Lower lobe of right lung (tissue), 2 donors: ENCODE measurements at regions not wholly inside any gene's neighbourhood (a gene's known extent, or its start where the extent isn't known, plus 50 kb on each side); places are given as distances from the start of the nearest gene placed in this dataset.

Experiments
- ATAC-seq, 2 donors: fragments of 200-7000 bp; cut with Tn5 transposase; one replicate each; pipeline ENCODE4 v1.9.1; 2020 to 2022; ENCODE audit warnings: mild to moderate bottlenecking in 2 of 2, moderate library complexity in 2 of 2
- DNase-seq: peaks from one replicate; pipeline ENCODE4 v3.0.0-alpha.2; 2020
- H3K27ac ChIP-seq: fragments of 200-600 bp; one replicate; pipeline ENCODE4 v1.8.0; 2022
- H3K27me3 ChIP-seq: fragments of 200-600 bp; one replicate; pipeline ENCODE4 v1.8.0; 2022; ENCODE audit warnings: low read depth
- H3K36me3 ChIP-seq: fragments of 200-600 bp; one replicate; pipeline ENCODE4 v1.8.0; 2022; ENCODE audit warnings: mild to moderate bottlenecking
- H3K4me1 ChIP-seq: fragments of 200-600 bp; one replicate; pipeline ENCODE4 v1.8.0; 2022
- H3K4me3 ChIP-seq: fragments of 200-600 bp; one replicate; pipeline ENCODE4 v1.8.0; 2022; ENCODE audit warnings: mild to moderate bottlenecking
- H3K9me3 ChIP-seq: fragments of 200-600 bp; one replicate; pipeline ENCODE4 v1.8.0; 2022
- intact Hi-C: fragments of 100-400 bp; cut with DNase I; formaldehyde crosslinking; loops from one replicate; pipeline ENCODE4 v1.11.0; 2022
- TF ChIP-seq, protein P1 (sequence below): fragments of 200-600 bp; IDR thresholded peaks from one replicate; pipeline ENCODE4 v1.8.0; 2022; ENCODE audit warnings: antibody characterized with exemption, mild to moderate bottlenecking
- donor health status: DM: no; HTN: yes; CAD: no; lungs with severe emphysema.

DNA sequence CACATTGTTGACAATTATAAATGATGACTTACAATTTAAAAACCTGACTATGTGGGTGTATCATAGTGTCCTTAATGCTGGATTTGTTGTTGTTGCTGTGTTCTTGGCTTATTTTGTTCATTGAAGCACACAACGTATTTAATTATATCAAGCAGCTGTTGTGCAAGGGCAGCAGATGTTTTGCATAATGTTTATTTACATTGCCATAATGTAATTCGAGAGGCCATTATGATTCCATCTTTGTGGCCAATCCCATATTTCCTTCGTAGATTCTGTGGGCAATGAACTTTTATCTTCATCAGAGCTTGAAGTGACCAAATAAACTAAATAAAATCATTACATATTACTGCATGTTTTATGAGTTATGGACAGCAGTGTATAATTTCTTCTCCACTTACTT, 422.6 kb upstream of the GALNTL6 start:
- no peak overlapping the region for H3K4me3 ChIP-seq
- TF ChIP-seq, protein P1, sequence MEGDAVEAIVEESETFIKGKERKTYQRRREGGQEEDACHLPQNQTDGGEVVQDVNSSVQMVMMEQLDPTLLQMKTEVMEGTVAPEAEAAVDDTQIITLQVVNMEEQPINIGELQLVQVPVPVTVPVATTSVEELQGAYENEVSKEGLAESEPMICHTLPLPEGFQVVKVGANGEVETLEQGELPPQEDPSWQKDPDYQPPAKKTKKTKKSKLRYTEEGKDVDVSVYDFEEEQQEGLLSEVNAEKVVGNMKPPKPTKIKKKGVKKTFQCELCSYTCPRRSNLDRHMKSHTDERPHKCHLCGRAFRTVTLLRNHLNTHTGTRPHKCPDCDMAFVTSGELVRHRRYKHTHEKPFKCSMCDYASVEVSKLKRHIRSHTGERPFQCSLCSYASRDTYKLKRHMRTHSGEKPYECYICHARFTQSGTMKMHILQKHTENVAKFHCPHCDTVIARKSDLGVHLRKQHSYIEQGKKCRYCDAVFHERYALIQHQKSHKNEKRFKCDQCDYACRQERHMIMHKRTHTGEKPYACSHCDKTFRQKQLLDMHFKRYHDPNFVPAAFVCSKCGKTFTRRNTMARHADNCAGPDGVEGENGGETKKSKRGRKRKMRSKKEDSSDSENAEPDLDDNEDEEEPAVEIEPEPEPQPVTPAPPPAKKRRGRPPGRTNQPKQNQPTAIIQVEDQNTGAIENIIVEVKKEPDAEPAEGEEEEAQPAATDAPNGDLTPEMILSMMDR: no peak
- no peak for ATAC-seq
- no peak overlapping the region for H3K27ac ChIP-seq
- DNase-seq: no peak
- intact Hi-C loops: no loop called here
- no peaks in the 10 kb centered on the region for H3K4me1 ChIP-seq
- no peaks in the 10 kb centered on the region for H3K36me3 ChIP-seq
- no peaks in the 10 kb centered on the region for H3K27me3 ChIP-seq
- H3K9me3 ChIP-seq: peaks cover 5% of the 10 kb centered on the region

DNA sequence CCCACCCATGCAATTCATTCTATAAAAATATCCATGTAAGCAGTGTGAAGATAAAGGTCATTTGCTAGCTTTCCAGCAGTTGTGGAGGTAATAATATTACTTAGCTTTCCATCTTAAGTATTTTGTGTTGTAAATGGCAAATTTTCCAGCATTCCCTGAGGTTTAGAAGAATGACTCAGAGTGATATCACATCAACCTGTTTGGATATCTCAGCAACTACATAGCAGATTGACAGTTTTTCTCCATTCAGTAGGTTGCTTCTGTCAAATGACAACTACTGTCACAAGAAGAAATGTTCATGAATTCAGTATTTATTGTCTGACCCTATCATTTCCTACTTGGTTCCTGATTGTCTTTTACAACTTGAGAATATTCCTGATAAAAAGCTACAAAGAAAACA, 434.9 kb upstream of the GALNTL6 start:
- DNase-seq (no peak), ATAC-seq (no peak)
- TF ChIP-seq, protein P1: no peak
- Histone ChIP-seq H3K36me3 (no peaks in the 10 kb centered on the region), H3K4me3 (no peak overlapping the region), H3K27ac (no peak overlapping the region), H3K9me3 (no peaks in the 10 kb centered on the region), H3K27me3 (no peaks in the 10 kb centered on the region), H3K4me1 (no peaks in the 10 kb centered on the region)
- intact Hi-C loops: no loop called here

DNA sequence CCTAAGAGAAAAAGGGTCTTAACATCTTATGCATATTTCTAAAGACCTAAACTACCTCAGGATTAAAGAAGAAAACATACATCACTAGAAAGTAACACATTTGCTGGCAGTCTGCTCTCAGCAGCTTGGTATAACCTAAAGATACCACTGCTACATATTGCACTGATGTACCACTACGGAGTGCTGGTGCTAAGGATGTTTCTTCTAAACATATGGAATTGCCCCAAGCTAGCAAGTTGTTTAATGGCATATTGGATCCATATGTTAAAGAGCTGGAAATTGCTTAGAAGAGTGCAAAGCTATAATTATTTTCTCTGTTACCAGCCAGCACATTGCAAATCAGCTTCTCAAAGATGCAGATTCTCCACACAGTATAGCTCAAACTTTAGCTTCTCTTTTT, 436.5 kb upstream of the GALNTL6 start:
- Histone ChIP-seq H3K9me3 (no peaks in the 10 kb centered on the region), H3K27ac (no peak overlapping the region), H3K27me3 (no peaks in the 10 kb centered on the region), H3K36me3 (no peaks in the 10 kb centered on the region), H3K4me1 (no peaks in the 10 kb centered on the region), H3K4me3 (no peak overlapping the region)
- ATAC-seq (no peak), DNase-seq (no peak)
- intact Hi-C loops: no loop called here
- TF ChIP-seq, protein P1: no peak

DNA sequence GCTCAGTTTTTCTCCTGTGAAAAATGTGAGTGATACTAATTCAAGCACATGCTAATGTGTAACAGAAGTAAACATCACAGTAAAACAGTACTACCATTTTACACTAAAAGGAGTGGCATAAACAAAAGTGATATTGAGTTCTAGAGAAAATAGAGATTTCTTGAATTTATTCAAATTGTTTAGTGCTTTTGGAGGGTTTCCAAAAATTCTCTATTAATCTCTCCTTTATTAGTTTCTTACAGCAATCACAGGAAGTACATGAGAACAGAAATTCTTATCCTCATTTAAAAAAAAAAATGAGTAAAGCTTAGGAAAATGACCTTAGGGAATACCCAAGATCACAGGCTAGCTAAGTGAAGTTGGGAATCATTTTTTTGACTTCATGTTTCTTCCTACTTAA, 459.7 kb upstream of the GALNTL6 start:
- TF ChIP-seq, protein P1: no peak
- no peak for ATAC-seq
- H3K27ac ChIP-seq: no peak overlapping the region
- H3K36me3 ChIP-seq: no peaks in the 10 kb centered on the region
- H3K9me3 ChIP-seq: no peaks in the 10 kb centered on the region
- H3K4me1 ChIP-seq: no peaks in the 10 kb centered on the region
- H3K4me3 ChIP-seq: no peak overlapping the region
- no peak for DNase-seq
- no peaks in the 10 kb centered on the region for H3K27me3 ChIP-seq
- intact Hi-C loops: no loop called here

DNA sequence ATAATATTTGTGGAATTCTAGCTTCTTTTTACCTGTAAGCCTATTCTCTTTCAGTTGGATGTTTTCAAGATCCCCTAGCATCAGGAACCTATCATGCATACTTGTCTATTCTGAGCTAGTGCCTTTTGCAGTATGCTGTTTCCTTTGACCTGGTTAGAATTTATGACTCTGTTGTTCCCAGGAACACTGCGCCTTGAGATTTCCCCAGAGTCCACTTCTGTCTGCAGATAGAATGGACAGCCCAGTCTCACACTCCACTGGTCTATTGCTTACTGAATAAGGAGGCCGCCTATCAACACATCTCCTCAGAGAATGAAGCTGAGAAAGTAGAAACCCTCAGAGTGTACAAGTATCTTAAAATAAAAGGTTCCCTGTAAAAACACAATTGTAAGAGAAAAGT, 465.1 kb upstream of the GALNTL6 start:
- Histone ChIP-seq H3K27ac (no peak overlapping the region), H3K27me3 (no peaks in the 10 kb centered on the region), H3K36me3 (no peaks in the 10 kb centered on the region), H3K4me1 (no peaks in the 10 kb centered on the region), H3K4me3 (no peak overlapping the region), H3K9me3 (no peaks in the 10 kb centered on the region)
- TF ChIP-seq, protein P1: no peak
- ATAC-seq: no peak
- DNase-seq: no peak
- intact Hi-C loops: no loop called here

DNA sequence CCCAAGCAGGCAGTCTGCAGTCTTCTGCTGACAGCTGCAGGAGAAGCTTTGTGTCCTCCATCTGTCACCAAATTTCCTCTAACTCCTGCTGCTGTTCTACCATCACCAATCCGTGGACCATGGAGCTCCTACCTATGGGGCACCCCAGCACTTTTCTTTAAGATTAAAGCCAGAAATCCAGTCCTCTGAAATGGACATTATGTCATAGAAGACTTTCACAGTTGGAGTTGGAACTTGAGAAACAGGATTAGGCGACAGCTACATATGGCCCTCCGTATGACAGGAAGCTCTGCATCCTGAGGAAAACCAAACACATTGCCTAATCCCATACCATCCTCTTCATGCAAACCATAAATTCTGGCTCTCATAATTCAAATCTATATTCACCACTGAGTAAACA, 470.6 kb upstream of the GALNTL6 start:
- DNase-seq (no peak), ATAC-seq (no peak)
- no peak overlapping the region for H3K4me3 ChIP-seq
- intact Hi-C loops: no loop called here
- H3K36me3 ChIP-seq: no peaks in the 10 kb centered on the region
- no peaks in the 10 kb centered on the region for H3K27me3 ChIP-seq
- TF ChIP-seq, protein P1: no peak
- H3K4me1 ChIP-seq: no peaks in the 10 kb centered on the region
- no peaks in the 10 kb centered on the region for H3K9me3 ChIP-seq
- no peak overlapping the region for H3K27ac ChIP-seq
